Sigmoid colon (tissue), 6 donors: ENCODE measurements at regions not wholly inside any gene's neighbourhood (a gene's known extent, or its start where the extent isn't known, plus 50 kb on each side); places are given as distances from the start of the nearest gene placed in this dataset.

Experiments used
- DNase-seq: peaks from one replicate; pipeline ENCODE4 v3.0.0-alpha.2; 2019
- H3K27ac ChIP-seq, 4 donors: fragments of 200-600 bp; sonication (generic); one replicate each; pipeline ENCODE4 v1.5.1; 2016 to 2019; ENCODE audit warnings: mild to moderate bottlenecking in 1 of 4
- H3K27me3 ChIP-seq, 3 donors: fragments of 200-600 bp; sonication (generic); one replicate each; pipeline ENCODE4 v1.5.1; 2019; ENCODE audit warnings: mild to moderate bottlenecking in 1 of 3
- H3K36me3 ChIP-seq, 4 donors: fragments of 200-600 bp; sonication (generic); one replicate each; pipeline ENCODE4 v1.5.1; 2016 to 2019
- H3K4me1 ChIP-seq, 4 donors: fragments of 200-600 bp; sonication (generic); one replicate each; pipeline ENCODE4 v1.5.1; 2017 to 2019
- H3K4me3 ChIP-seq, 4 donors: fragments of 200-600 bp; sonication (generic); one replicate each; pipeline ENCODE4 v1.5.1; 2017 to 2019; ENCODE audit warnings: mild to moderate bottlenecking in 2 of 4, moderate library complexity in 1 of 4
- H3K9me3 ChIP-seq, 4 donors: fragments of 200-600 bp in 3 of 4; sonication (generic) in 3 of 4; one replicate each; pipeline versions ENCODE4 v1.5.1 to v1.6.1; 2013 to 2019
- EP300 ChIP-seq, 4 donors: sonication (generic); formaldehyde crosslinking; IDR thresholded peaks; one replicate each; pipeline ENCODE4 v1.6.1; 2017; ENCODE audit warnings: antibody characterized with exemption in 4 of 4
- POLR2A ChIP-seq, 2 donors: fragments of 450-650 bp; IDR thresholded peaks; one replicate each; pipeline ENCODE4 v1.6.1; 2016; ENCODE audit warnings: antibody characterized with exemption in 2 of 2, mild to moderate bottlenecking in 2 of 2, moderate library complexity in 2 of 2
- POLR2AphosphoS5 ChIP-seq, 4 donors: sonication (generic); formaldehyde crosslinking; IDR thresholded peaks; one replicate each; pipeline ENCODE4 v1.6.1; 2017; ENCODE audit warnings: antibody characterized with exemption in 4 of 4
- whole genome bisulfite sequencing, 2 donors: extraction: QIAGEN DNeasy Blood & Tissue Kit; methylation state at CpG; one replicate each; pipeline ENCODE4 v1.1.7; 2013; 5-methylcytosine and 5-hydroxymethylcytosine counted together
- intact Hi-C: fragments of 100-400 bp; cut with DNase I; formaldehyde crosslinking; loops from one replicate; pipeline ENCODE4 v1.15.1; 2023
- TF ChIP-seq, protein P1 (sequence below), 4 experiments: fragments of 450-650 bp in 3 of 4; fragments of 200-600 bp in 1 of 4; IDR thresholded peaks; one replicate each; pipeline ENCODE4 v1.5.1; 2016 to 2019; ENCODE audit warnings: antibody characterized with exemption in 4 of 4, mild to moderate bottlenecking in 3 of 4, moderate library complexity in 2 of 4
- donor health status: healthy with polysubstance abuse.
- donor health status: healthy.

DNA sequence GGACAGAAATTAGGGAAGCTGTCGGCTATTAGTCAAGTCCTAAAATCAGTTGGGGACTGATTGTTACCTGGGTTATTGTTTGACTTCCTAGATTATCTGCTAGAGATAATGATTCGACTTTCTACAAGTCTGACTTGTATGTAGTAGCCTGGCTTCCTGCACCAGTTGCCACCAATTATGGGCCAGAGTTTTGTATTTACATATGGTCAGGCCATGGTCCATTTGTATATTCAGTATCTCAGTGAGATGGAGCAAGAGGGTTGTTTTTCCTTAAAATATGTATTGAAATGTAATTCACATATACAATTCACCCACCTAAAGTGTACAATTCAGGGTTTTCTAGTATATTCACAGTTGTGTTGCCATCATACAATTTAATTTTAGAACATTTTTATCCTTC is 130.6 kb upstream of the PHACTR3 start:
- Histone ChIP-seq H3K4me3 (no peak overlapping the region), H3K36me3 (no peaks in the 10 kb centered on the region), H3K9me3 (no peaks in the 10 kb centered on the region), H3K27me3 (no peaks in the 10 kb centered on the region), H3K27ac (no peak overlapping the region), H3K4me1 (no peaks in the 10 kb centered on the region)
- TF ChIP-seq, protein P1, sequence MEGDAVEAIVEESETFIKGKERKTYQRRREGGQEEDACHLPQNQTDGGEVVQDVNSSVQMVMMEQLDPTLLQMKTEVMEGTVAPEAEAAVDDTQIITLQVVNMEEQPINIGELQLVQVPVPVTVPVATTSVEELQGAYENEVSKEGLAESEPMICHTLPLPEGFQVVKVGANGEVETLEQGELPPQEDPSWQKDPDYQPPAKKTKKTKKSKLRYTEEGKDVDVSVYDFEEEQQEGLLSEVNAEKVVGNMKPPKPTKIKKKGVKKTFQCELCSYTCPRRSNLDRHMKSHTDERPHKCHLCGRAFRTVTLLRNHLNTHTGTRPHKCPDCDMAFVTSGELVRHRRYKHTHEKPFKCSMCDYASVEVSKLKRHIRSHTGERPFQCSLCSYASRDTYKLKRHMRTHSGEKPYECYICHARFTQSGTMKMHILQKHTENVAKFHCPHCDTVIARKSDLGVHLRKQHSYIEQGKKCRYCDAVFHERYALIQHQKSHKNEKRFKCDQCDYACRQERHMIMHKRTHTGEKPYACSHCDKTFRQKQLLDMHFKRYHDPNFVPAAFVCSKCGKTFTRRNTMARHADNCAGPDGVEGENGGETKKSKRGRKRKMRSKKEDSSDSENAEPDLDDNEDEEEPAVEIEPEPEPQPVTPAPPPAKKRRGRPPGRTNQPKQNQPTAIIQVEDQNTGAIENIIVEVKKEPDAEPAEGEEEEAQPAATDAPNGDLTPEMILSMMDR (IDR thresholded peaks at IDR 0.05), result no peak
- TF ChIP-seq EP300 (IDR thresholded peaks at IDR 0.05), result no peak
- no peak for TF ChIP-seq POLR2AphosphoS5 (IDR thresholded peaks at IDR 0.05)
- TF ChIP-seq POLR2A (IDR thresholded peaks at IDR 0.05), result no peak
- 74 to 85% methylated on average over 2 of the region's 2 CpGs for WGBS, 2 donors
- no peak for DNase-seq
- intact Hi-C loops, result no loop called here

DNA sequence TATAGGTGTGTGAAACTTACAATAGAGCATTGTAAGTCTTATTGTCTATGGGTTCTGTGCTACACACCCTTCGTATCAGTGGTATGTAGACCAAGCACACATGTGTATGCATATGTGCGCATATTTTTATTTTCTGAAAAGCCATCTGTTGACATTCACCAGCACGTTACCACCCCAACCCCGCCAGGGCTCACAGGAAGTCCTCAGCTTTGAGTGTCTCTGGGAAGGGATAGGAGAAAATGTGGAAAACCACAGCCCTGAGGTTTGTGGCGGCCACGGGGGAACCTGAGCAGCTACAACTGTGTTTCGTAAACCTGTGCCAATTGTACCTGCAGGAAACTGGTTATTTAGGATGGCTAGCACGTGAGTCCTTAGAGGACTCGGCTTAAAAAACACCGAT is 123.3 kb upstream of the PHACTR3 start:
- Histone ChIP-seq H3K27ac (no peak overlapping the region), H3K9me3 (no peaks in the 10 kb centered on the region), H3K4me3 (no peak overlapping the region), H3K36me3 (no peaks in the 10 kb centered on the region), H3K27me3 (peaks cover 0 to 4% (median 0%) of the 10 kb centered on the region in 3 donors), H3K4me1 (no peaks in the 10 kb centered on the region)
- TF ChIP-seq POLR2A (IDR thresholded peaks at IDR 0.05) (no peak), EP300 (IDR thresholded peaks at IDR 0.05) (no peak), POLR2AphosphoS5 (IDR thresholded peaks at IDR 0.05) (no peak)
- TF ChIP-seq, protein P1 (IDR thresholded peaks at IDR 0.05), result no peak
- WGBS, 2 donors, result 54 to 72% methylated on average over 10 of the region's 10 CpGs
- intact Hi-C loops, result no loop called here
- DNase-seq, result no peak

DNA sequence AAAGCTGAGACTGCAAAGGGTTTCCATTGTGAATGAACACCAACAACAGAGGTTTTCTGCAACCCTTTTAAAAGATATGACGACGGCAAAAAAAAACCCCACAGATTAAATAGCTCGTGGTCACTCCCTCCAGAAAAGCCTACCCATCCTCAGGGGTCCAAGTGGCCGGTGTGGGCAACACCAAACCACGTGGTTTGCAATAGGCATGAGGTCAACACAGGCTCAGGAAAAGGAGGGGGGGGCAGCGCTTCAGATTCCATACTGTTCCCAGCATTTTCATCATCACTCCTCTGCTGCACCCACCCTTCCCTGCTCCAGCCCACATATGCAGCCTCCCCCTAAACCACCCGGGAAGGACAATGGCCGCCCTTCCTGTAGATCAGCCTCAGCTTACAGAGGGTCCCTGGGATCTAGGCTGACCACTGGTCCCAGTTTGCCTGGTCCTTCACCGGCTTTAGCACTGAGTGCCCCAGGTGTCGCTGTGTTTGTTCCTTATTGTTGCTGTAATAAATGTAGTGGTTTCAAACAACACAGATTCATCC is 122.8 kb upstream of the PHACTR3 start:
- Histone ChIP-seq H3K9me3 (no peaks in the 10 kb centered on the region), H3K4me1 (no peaks in the 10 kb centered on the region), H3K4me3 (no peak overlapping the region), H3K27me3 (peaks cover 0 to 4% (median 0%) of the 10 kb centered on the region in 3 donors), H3K36me3 (no peaks in the 10 kb centered on the region), H3K27ac (no peak overlapping the region)
- DNase-seq, result no peak
- 73 to 83% methylated on average over 10 of the region's 10 CpGs for WGBS, 2 donors
- intact Hi-C loops, result no loop called here
- TF ChIP-seq POLR2AphosphoS5 (IDR thresholded peaks at IDR 0.05) (no peak), POLR2A (IDR thresholded peaks at IDR 0.05) (no peak), EP300 (IDR thresholded peaks at IDR 0.05) (no peak)
- TF ChIP-seq, protein P1 (IDR thresholded peaks at IDR 0.05), result no peak

DNA sequence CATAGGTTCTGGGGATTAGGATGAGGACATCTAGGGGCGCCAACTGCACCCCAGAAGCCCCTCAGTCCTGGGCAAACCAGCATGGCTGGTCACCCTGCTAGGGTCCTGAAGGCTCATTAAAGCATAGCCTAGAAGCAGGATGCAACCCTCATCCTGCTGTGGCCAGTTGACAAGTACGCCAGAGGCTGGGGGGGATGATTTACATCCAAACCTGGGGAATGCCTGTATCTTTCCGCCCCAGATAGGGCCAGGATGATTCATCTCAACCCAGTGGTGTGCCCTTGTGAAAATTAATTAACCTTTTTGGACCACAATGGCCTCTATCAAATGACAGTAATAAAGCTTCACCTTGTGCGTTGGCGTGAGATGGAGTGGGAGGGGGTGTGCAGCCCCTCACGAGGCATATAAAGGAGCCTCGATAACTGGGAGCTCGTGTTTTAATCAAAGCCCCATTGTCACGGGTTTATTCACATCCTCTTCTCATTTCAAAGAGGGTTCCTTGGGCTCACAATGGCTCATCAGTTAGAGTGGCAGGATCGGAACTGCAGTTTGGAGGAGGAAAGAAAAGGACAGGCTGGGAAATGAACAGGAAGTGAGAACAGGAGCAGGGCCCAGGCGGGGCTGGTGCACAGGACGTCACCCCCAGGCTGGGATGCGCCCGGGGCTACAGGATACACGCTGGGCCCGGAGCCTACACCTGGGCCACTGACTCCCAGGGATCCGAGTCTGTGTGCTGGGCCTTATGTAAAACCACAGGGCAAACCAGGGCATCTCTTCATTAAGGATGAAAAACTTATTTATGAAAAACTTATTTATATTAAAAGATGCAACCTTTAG is 121.8 kb upstream of the PHACTR3 start:
- H3K36me3 ChIP-seq, result no peaks in the 10 kb centered on the region
- no peak overlapping the region for H3K27ac ChIP-seq
- no peak for TF ChIP-seq POLR2A (IDR thresholded peaks at IDR 0.05)
- TF ChIP-seq, protein P1 (IDR thresholded peaks at IDR 0.05), result no peak
- TF ChIP-seq POLR2AphosphoS5 (IDR thresholded peaks at IDR 0.05), result no peak
- no peak for TF ChIP-seq EP300 (IDR thresholded peaks at IDR 0.05)
- no peaks in the 10 kb centered on the region for H3K4me1 ChIP-seq
- H3K4me3 ChIP-seq, result no peak overlapping the region
- intact Hi-C loops, result no loop called here
- peaks cover 0 to 4% (median 0%) of the 10 kb centered on the region in 3 donors for H3K27me3 ChIP-seq
- no peak for DNase-seq
- H3K9me3 ChIP-seq, result no peaks in the 10 kb centered on the region
- 85% methylated on average over 17 of the region's 17 CpGs for WGBS, 2 donors
